K562 (cell line): ENCODE measurements at regions not wholly inside any gene's neighbourhood (a gene's known extent, or its start where the extent isn't known, plus 50 kb on each side); places are given as distances from the start of the nearest gene placed in this dataset.

Experiments used
- BRF1 ChIP-seq: IDR thresholded peaks from 3 replicates; pipeline ENCODE4 v1.6.1; 2011; ENCODE audit warnings: borderline replicate concordance, mild to moderate bottlenecking; ENCODE audit not compliant: insufficient read length; ENCODE audit errors: extremely low read depth
- CTCF ChIP-seq, 3 experiments: IDR thresholded peaks in 2 of 3; conservative IDR thresholded peaks in 1 of 3; 2 replicates each; pipeline ENCODE4 v1.5.1; 2011 to 2012; ENCODE audit warnings: low read length in 3 of 3, mild to moderate bottlenecking in 3 of 3, control low read depth in 2 of 3, improper control_type of control experiment in 1 of 3, inconsistent platforms in 1 of 3, low read depth in 1 of 3, mixed read lengths in 1 of 3, moderate library complexity in 1 of 3; ENCODE audit not compliant: insufficient read depth in 2 of 3
- ELF2 ChIP-seq: fragments of 250-450 bp; sonication (Bioruptor Pico); IDR thresholded peaks from 2 replicates; pipeline ENCODE4 v1.5.0; 2021; ENCODE audit warnings: mild to moderate bottlenecking
- HCFC1 ChIP-seq: IDR thresholded peaks from 2 replicates; pipeline ENCODE4 v1.6.1; 2012; ENCODE audit warnings: low read depth, low read length, improper control_type of control experiment
- HDAC6 ChIP-seq: IDR thresholded peaks from 2 replicates; pipeline ENCODE4 v1.6.1; 2012; ENCODE audit warnings: low read depth, mild to moderate bottlenecking, control low read depth, inconsistent platforms, low read length, moderate library complexity
- KAT2B ChIP-seq: IDR thresholded peaks from one replicate; pipeline ENCODE4 v1.6.1; 2012; ENCODE audit warnings: low read depth, mild to moderate bottlenecking, control low read depth, inconsistent platforms, low read length, moderate library complexity
- MCM2 ChIP-seq: fragments of 450-650 bp; IDR thresholded peaks from 2 replicates; pipeline ENCODE4 v1.6.1; 2017; ENCODE audit warnings: low read depth, mild to moderate bottlenecking
- MXI1 ChIP-seq: IDR thresholded peaks from 2 replicates; pipeline ENCODE4 v1.6.1; 2011; ENCODE audit warnings: low read depth, mild to moderate bottlenecking, improper control_type of control experiment, low read length
- PRMT5 ChIP-seq: sonication (generic); formaldehyde crosslinking; IDR thresholded peaks from 2 replicates; pipeline ENCODE4 v1.5.0; 2020; ENCODE audit warnings: missing genetic modification reagents
- SIX5 ChIP-seq, 2 experiments: IDR thresholded peaks; 2 replicates each; pipeline ENCODE4 v1.6.1; 2011; ENCODE audit warnings: low read length in 2 of 2, borderline replicate concordance in 1 of 2, low read depth in 1 of 2, mild to moderate bottlenecking in 1 of 2, moderate library complexity in 1 of 2; ENCODE audit not compliant: insufficient read depth in 1 of 2
- ZBTB26 ChIP-seq: fragments of 450-650 bp; formaldehyde crosslinking; IDR thresholded peaks from 2 replicates; pipeline ENCODE4 v1.4.0; 2022; ENCODE audit warnings: missing genetic modification characterization
- ZFP30 ChIP-seq: fragments of 250-450 bp; sonication (Bioruptor Pico); IDR thresholded peaks from 2 replicates; pipeline ENCODE4 v1.8.0; 2022; ENCODE audit warnings: moderate library complexity, mild to moderate bottlenecking, inconsistent platforms, borderline replicate concordance
- ZNF445 ChIP-seq: fragments of 250-450 bp; sonication (Bioruptor Pico); IDR thresholded peaks from 2 replicates; pipeline ENCODE4 v1.4.0; 2020; ENCODE audit warnings: low read depth, mild to moderate bottlenecking, moderate library complexity
- ZNF830 ChIP-seq: fragments of 250-450 bp; sonication (Bioruptor Pico); IDR thresholded peaks from 2 replicates; pipeline ENCODE4 v1.5.0; 2021; ENCODE audit warnings: mild to moderate bottlenecking

GRCh38 chr7:46421441-46422230 is 500.6 kb upstream of the IGFBP3 start:
- no peak for TF ChIP-seq HCFC1
- no peak for TF ChIP-seq ZNF830 (CRISPR knock-in tag)
- no peak for TF ChIP-seq ZNF445 (CRISPR knock-in tag)
- TF ChIP-seq KAT2B, result no peak
- no peak for TF ChIP-seq ELF2 (CRISPR knock-in tag)
- TF ChIP-seq ZBTB26 (CRISPR knock-in tag), result no peak
- no peak for TF ChIP-seq HDAC6
- no peak for TF ChIP-seq SIX5 (IDR thresholded peaks at IDR 0.05; ENCODE audit: borderline replicate concordance in 1 of 2, insufficient read depth in 1 of 2, low read depth in 1 of 2, low read length in 2 of 2)
- no peak for TF ChIP-seq MCM2
- no peak for TF ChIP-seq CTCF (IDR thresholded peaks at IDR 0.05 in 2 of 3, conservative IDR thresholded peaks at IDR 0.05 in 1 of 3; ENCODE audit: insufficient read depth in 2 of 3, low read depth in 1 of 3, low read length in 3 of 3)
- no peak for TF ChIP-seq ZFP30 (CRISPR knock-in tag)
- no peak for TF ChIP-seq MXI1
- TF ChIP-seq PRMT5 (CRISPR knock-in tag), result no peak
- no peak for TF ChIP-seq BRF1
